Neural progenitor cell (in vitro differentiated cells): ENCODE measurements at regions not wholly inside any gene's neighbourhood (a gene's known extent, or its start where the extent isn't known, plus 50 kb on each side); places are given as distances from the start of the nearest gene placed in this dataset.

Experiments used
- CTCF ChIP-seq: fragments of 200-600 bp; sonication (generic); IDR thresholded peaks from 2 replicates; pipeline ENCODE4 v1.5.1; 2017; ENCODE audit warnings: antibody characterized with exemption, mild to moderate bottlenecking
- EZH2 ChIP-seq: fragments of 200-600 bp; sonication (generic); IDR thresholded peaks from 2 replicates; pipeline ENCODE4 v1.6.1; 2017; ENCODE audit warnings: antibody characterized with exemption, mild to moderate bottlenecking, moderate library complexity
- EZH2phosphoT487 ChIP-seq: fragments of 200-600 bp; sonication (generic); IDR thresholded peaks from 2 replicates; pipeline ENCODE4 v1.6.1; 2017; ENCODE audit warnings: antibody characterized with exemption

DNA sequence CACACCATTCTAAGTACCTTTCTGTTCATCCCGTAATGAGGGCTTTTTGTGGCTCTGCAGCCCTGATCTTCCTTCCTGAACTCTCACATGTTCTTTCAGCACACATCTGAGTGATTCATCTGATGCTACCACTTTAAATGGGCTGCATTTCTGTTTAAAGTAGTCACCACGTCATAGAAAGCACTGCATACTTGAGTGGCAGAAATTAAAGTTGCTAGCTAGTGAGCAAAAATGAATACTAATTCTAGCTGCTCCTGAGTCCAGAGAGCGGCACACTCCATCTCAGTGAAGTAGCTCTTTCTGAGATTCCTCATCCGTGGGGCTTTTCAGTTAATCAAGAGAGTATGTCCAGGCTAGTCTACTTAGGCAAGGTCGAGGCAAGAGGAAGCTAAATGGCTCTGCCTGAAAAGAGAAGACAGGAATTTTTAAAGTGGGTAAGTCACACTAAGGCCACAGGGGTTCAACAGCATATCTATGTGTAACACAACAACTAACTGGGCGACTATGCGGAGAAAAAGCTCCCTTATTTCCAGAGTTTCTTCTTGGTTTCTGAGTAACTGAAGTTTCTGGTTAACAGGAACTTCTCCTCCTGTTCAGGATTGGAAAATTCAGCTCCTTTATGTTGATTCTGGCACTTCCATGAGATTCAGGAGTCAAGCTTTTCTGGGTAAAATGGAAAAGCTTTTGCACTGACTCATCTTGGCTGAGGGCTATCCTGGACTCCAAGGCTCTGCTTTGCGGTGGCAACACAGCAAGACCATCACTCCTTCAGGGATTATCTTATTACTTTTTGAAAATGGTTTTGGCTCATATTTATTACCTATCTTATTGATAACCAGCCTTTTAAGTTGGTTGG lies 109.5 kb downstream of the TAF11L14 start:
- no peak for TF ChIP-seq EZH2
- no peak for TF ChIP-seq CTCF
- no peak for TF ChIP-seq EZH2phosphoT487
